CD4-positive, CD25-positive, alpha-beta regulatory T cell (primary cell): ENCODE measurements at regions not wholly inside any gene's neighbourhood (a gene's known extent, or its start where the extent isn't known, plus 50 kb on each side); places are given as distances from the start of the nearest gene placed in this dataset.

Experiments
- ATAC-seq, 2 donors: fragments of 150-1000 bp; cut with Tn5 transposase; one replicate each; pipeline ENCODE4 v1.10.0; 2021; ENCODE audit warnings: low read depth in 2 of 2, moderate number of reproducible peaks in 2 of 2, moderate library complexity in 1 of 2
- DNase-seq, 3 donors: peaks; one replicate each; pipeline versions ENCODE4 v3.0.0 to v3.0.0-alpha.2; 2012 to 2022; ENCODE audit warnings: mixed read lengths in 1 of 3
- H3K27ac ChIP-seq: one replicate; pipeline ENCODE4 v1.7.0; 2013; ENCODE audit warnings: mild to moderate bottlenecking, low read length; ENCODE audit not compliant: insufficient read depth, poor library complexity, severe bottlenecking
- H3K27me3 ChIP-seq: one replicate; pipeline ENCODE4 v1.7.0; 2013; ENCODE audit warnings: low read length; ENCODE audit not compliant: control insufficient read depth, insufficient read depth
- H3K36me3 ChIP-seq: one replicate; pipeline ENCODE4 v1.7.0; 2013; ENCODE audit warnings: mild to moderate bottlenecking, low read length, moderate library complexity; ENCODE audit not compliant: control insufficient read depth, insufficient read depth
- H3K4me1 ChIP-seq: 2 replicates; pipeline ENCODE4 v1.7.0; 2013; ENCODE audit warnings: mild to moderate bottlenecking, low read length; ENCODE audit not compliant: insufficient read depth, control insufficient read depth, poor library complexity, severe bottlenecking
- H3K4me3 ChIP-seq: one replicate; pipeline ENCODE4 v1.7.0; 2013; ENCODE audit warnings: low read depth, mild to moderate bottlenecking, low read length, moderate library complexity
- H3K9me3 ChIP-seq, 2 experiments: 1 replicate in 1 of 2; 2 replicates in 1 of 2; pipeline ENCODE4 v1.7.0; 2013; ENCODE audit warnings: low read length in 2 of 2, mild to moderate bottlenecking in 1 of 2, moderate library complexity in 1 of 2; ENCODE audit not compliant: control insufficient read depth in 2 of 2
- H3K27ac Mint-ChIP-seq, 3 donors: one replicate each; pipeline ENCODE4 v1.8.0; 2020 to 2022; ENCODE audit warnings: mild to moderate bottlenecking in 3 of 3, mixed read lengths in 3 of 3, moderate library complexity in 2 of 3
- H3K27me3 Mint-ChIP-seq: one replicate; pipeline ENCODE4 v1.8.0; 2022; ENCODE audit warnings: mild to moderate bottlenecking, mixed read lengths
- H3K36me3 Mint-ChIP-seq: one replicate; pipeline ENCODE4 v1.8.0; 2020; ENCODE audit warnings: mixed read lengths
- H3K4me1 Mint-ChIP-seq, 4 donors: one replicate each; pipeline ENCODE4 v1.8.0; 2020 to 2022; ENCODE audit warnings: mixed read lengths in 4 of 4, mild to moderate bottlenecking in 1 of 4
- H3K4me3 Mint-ChIP-seq, 4 donors: one replicate each; pipeline ENCODE4 v1.8.0; 2020 to 2022; ENCODE audit warnings: mild to moderate bottlenecking in 4 of 4, mixed read lengths in 4 of 4, moderate library complexity in 3 of 4
- H3K9me3 Mint-ChIP-seq, 7 donors: one replicate each; pipeline ENCODE4 v1.8.0; 2020 to 2022; ENCODE audit warnings: mixed read lengths in 7 of 7, mild to moderate bottlenecking in 3 of 7, moderate library complexity in 2 of 7

DNA sequence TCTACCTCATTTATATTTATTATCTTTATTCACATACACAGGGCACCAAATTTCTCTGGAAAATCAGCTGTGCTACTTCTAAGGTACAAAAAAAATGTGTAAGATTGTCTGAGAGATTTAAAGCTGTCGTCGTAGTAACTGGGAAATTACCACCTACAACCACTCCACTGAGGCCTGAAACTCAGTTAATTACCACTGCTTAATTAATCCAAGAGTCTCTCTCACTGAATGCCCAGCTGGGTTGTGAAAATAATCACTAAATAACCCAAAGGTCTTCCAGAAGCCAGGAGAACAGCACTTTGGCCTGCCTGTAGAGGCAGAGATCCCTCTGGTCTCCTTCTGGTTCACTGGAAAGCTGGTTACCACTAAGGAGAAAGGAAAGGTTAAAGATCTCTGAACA is 207.2 kb upstream of the TMPO start:
- no peak overlapping the region for H3K4me3 ChIP-seq
- no peaks in the 10 kb centered on the region for H3K9me3 ChIP-seq
- H3K36me3 ChIP-seq: no peaks in the 10 kb centered on the region
- ATAC-seq: no peak
- H3K36me3 Mint-ChIP-seq: no peaks in the 10 kb centered on the region
- H3K4me3 Mint-ChIP-seq: no peak overlapping the region
- H3K27ac Mint-ChIP-seq: no peak overlapping the region
- H3K9me3 Mint-ChIP-seq: peaks cover 0 to 3% (median 0%) of the 10 kb centered on the region in 7 donors
- H3K27ac ChIP-seq: no peak overlapping the region
- peaks cover 10% of the 10 kb centered on the region for H3K27me3 Mint-ChIP-seq
- no peaks in the 10 kb centered on the region for H3K4me1 ChIP-seq
- no peak for DNase-seq
- no peaks in the 10 kb centered on the region for H3K27me3 ChIP-seq
- no peaks in the 10 kb centered on the region for H3K4me1 Mint-ChIP-seq

- no peak overlapping the region for H3K4me3 Mint-ChIP-seq
- Histone ChIP-seq H3K9me3 (no peaks in the 10 kb centered on the region), H3K4me3 (no peak overlapping the region), H3K36me3 (no peaks in the 10 kb centered on the region), H3K27ac (no peak overlapping the region), H3K27me3 (no peaks in the 10 kb centered on the region), H3K4me1 (no peaks in the 10 kb centered on the region)
- DNase-seq: no peak
- no peak overlapping the region for H3K27ac Mint-ChIP-seq
- no peaks in the 10 kb centered on the region for H3K4me1 Mint-ChIP-seq
- no peak for ATAC-seq
- H3K9me3 Mint-ChIP-seq: peaks cover 0 to 6% (median 1%) of the 10 kb centered on the region in 7 donors
- H3K27me3 Mint-ChIP-seq: peaks cover 14% of the 10 kb centered on the region
- H3K36me3 Mint-ChIP-seq: no peaks in the 10 kb centered on the region
These were observed 197.2 kb upstream of the TMPO start for GRCh38 chr12:98317939-98318899.

DNA sequence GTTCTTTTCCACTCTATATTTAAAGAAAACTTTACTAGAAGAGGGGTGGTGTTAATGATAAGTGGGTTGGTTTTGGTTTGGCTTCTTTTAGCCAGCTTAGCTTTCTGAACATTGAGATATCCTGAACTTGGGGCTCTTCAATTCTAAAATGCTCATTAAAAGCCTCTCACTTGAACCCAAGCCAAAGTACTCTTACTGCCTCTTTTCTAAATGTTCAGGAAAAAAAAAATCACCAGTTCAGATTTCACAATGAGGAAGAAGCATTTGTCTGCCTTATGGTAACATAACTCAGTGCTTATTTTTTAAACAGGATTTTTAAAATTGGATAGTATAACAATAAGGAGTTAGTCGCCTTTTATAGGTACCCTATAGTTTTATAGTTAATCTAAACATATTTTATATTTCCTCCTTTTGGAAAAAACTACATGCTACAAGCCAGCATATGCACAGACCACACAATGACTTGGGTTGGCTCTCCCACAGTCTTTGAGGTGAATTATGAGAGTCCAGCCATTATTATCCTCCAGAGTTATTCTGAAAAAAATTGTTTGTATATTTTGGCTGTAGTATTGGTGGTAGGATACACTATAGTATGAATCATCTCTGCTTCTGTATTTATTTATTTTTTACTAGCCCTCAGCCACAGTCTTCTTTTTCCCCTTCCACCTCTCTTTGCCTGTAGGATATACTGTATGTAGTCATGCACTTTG is 195.5 kb upstream of the TMPO start:
- no peaks in the 10 kb centered on the region for H3K36me3 Mint-ChIP-seq
- H3K4me1 Mint-ChIP-seq: no peaks in the 10 kb centered on the region
- no peak overlapping the region for H3K27ac Mint-ChIP-seq

DNA sequence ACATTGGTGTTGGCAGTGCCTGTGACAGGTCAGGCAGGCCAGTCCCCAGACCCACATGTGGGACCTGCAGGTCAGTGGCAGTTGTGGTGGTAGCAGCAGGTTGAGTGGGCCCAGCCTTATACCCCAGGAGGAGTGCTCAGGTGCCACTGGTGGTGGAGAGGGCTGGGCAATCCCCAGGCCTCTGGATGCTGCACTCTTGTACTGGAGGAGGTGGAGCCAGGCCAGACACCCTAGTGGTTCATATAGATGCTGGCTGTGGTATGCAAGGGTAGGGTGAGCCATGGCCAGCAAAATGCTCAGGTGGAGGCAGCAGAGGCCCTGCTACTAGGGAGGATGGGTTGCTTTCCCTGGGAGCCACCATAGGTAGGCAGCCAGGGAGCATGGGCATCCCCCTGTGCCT is 190.4 kb upstream of the TMPO start:
- H3K9me3 ChIP-seq: no peaks in the 10 kb centered on the region
- Mint-ChIP-seq H3K36me3 (no peaks in the 10 kb centered on the region), H3K4me1 (peaks cover 0 to 5% (median 0%) of the 10 kb centered on the region in 4 donors), H3K27ac (no peak overlapping the region), H3K4me3 (no peak overlapping the region), H3K27me3 (peaks cover 21% of the 10 kb centered on the region), H3K9me3 (peaks cover 0 to 8% (median 0%) of the 10 kb centered on the region in 7 donors)
- no peak overlapping the region for H3K27ac ChIP-seq
- H3K4me3 ChIP-seq: no peak overlapping the region
- DNase-seq (no peak), ATAC-seq (no peak)
- no peaks in the 10 kb centered on the region for H3K27me3 ChIP-seq
- H3K36me3 ChIP-seq: no peaks in the 10 kb centered on the region
- no peaks in the 10 kb centered on the region for H3K4me1 ChIP-seq

More for the DNA sequence above, 195.5 kb upstream of the TMPO start:
- Histone ChIP-seq H3K4me1 (no peaks in the 10 kb centered on the region), H3K9me3 (no peaks in the 10 kb centered on the region), H3K36me3 (no peaks in the 10 kb centered on the region), H3K27me3 (no peaks in the 10 kb centered on the region), H3K27ac (no peak overlapping the region), H3K4me3 (no peak overlapping the region)
- ATAC-seq (no peak), DNase-seq (no peak)
- H3K27me3 Mint-ChIP-seq: peaks cover 14% of the 10 kb centered on the region
- H3K4me3 Mint-ChIP-seq: no peak overlapping the region
- H3K9me3 Mint-ChIP-seq: peaks cover 0 to 8% (median 1%) of the 10 kb centered on the region in 7 donors

DNA sequence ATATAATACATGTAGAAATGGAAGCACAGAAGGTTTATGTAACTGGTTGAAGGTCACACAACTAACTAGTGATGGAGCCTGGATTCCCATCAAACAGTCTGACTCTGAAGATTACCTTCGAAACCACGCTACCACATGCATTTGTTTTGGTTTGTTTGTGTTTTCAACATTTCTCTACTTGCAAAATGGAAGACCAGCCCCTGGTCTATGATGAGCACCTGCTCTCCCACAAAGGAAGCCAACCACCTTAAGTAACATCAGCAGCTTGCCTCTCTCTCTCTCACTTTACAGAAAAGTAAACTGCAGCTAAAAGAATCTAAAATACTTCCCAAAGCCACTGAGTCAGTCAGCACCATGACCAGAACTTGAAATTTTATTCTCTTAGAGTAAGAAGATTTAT is 186.9 kb upstream of the TMPO start:
- Histone ChIP-seq H3K27me3 (no peaks in the 10 kb centered on the region), H3K36me3 (no peaks in the 10 kb centered on the region), H3K4me3 (no peak overlapping the region), H3K9me3 (no peaks in the 10 kb centered on the region), H3K4me1 (no peaks in the 10 kb centered on the region), H3K27ac (no peak overlapping the region)
- peaks cover 0 to 3% (median 0%) of the 10 kb centered on the region in 7 donors for H3K9me3 Mint-ChIP-seq
- H3K4me3 Mint-ChIP-seq: no peak overlapping the region
- peaks cover 0 to 5% (median 0%) of the 10 kb centered on the region in 4 donors for H3K4me1 Mint-ChIP-seq
- H3K27me3 Mint-ChIP-seq: peaks cover 14% of the 10 kb centered on the region
- no peak overlapping the region for H3K27ac Mint-ChIP-seq
- no peaks in the 10 kb centered on the region for H3K36me3 Mint-ChIP-seq
- DNase-seq: no peak
- ATAC-seq: no peak

- DNase-seq: no peak
- peaks cover 0 to 5% (median 0%) of the 10 kb centered on the region in 4 donors for H3K4me1 Mint-ChIP-seq
- H3K9me3 ChIP-seq: no peaks in the 10 kb centered on the region
- H3K27me3 Mint-ChIP-seq: peaks cover 14% of the 10 kb centered on the region
- H3K27ac Mint-ChIP-seq: no peak overlapping the region
- H3K9me3 Mint-ChIP-seq: peaks cover 0 to 3% (median 0%) of the 10 kb centered on the region in 7 donors
- H3K4me1 ChIP-seq: no peaks in the 10 kb centered on the region
- H3K27ac ChIP-seq: no peak overlapping the region
- ATAC-seq: no peak
- no peaks in the 10 kb centered on the region for H3K36me3 ChIP-seq
- no peaks in the 10 kb centered on the region for H3K36me3 Mint-ChIP-seq
- H3K4me3 ChIP-seq: no peak overlapping the region
- no peak overlapping the region for H3K4me3 Mint-ChIP-seq
- H3K27me3 ChIP-seq: peaks cover under 1% of the 10 kb centered on the region
These were observed 185.8 kb upstream of the TMPO start for GRCh38 chr12:98329589-98329988.

DNA sequence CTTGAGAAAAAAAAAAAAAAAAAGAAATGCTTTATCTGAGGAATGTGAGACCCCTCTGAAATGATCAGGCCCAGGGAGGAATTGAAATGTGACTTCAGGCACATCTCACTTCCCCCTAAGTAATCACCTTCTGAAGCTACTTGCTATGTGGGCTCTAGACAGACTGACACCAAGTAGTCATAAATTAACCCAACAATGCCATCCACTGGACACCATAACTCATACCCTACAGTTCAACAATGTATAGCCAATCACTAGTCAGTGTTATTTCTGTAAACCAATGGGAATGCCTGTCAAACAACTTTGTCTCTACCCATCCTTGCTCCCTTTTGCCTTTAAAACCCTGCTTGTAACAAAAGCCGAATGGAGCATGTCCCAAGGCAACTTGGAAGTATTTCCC is 182.7 kb upstream of the TMPO start:
- ATAC-seq (no peak), DNase-seq (no peak)
- peaks cover 0 to 5% (median 0%) of the 10 kb centered on the region in 4 donors for H3K4me1 Mint-ChIP-seq
- Histone ChIP-seq H3K27ac (no peak overlapping the region), H3K4me1 (no peaks in the 10 kb centered on the region), H3K36me3 (no peaks in the 10 kb centered on the region), H3K4me3 (no peak overlapping the region), H3K9me3 (no peaks in the 10 kb centered on the region), H3K27me3 (peaks cover 6% of the 10 kb centered on the region)
- H3K36me3 Mint-ChIP-seq: no peaks in the 10 kb centered on the region
- no peak overlapping the region for H3K27ac Mint-ChIP-seq
- peaks cover 15% of the 10 kb centered on the region for H3K27me3 Mint-ChIP-seq
- no peak overlapping the region for H3K4me3 Mint-ChIP-seq
- peaks cover 0 to 3% (median 0%) of the 10 kb centered on the region in 7 donors for H3K9me3 Mint-ChIP-seq
